Cardiac muscle cell (in vitro differentiated cells and primary cell): ENCODE measurements at regions not wholly inside any gene's neighbourhood (a gene's known extent, or its start where the extent isn't known, plus 50 kb on each side); places are given as distances from the start of the nearest gene placed in this dataset.

Experiments
- DNase-seq, 2 donors: peaks; one replicate each; pipeline versions ENCODE4 v3.0.0 to v3.0.0-alpha.2; 2010 to 2017; ENCODE audit warnings: low read depth in 1 of 2, low spot score in 1 of 2
- H3K27ac ChIP-seq: fragments of 200-600 bp; sonication (generic); 2 replicates; pipeline ENCODE4 v1.5.1; 2016
- H3K27me3 ChIP-seq: fragments of 200-600 bp; sonication (generic); 2 replicates; pipeline ENCODE4 v1.6.0; 2016; ENCODE audit warnings: control low read depth
- H3K36me3 ChIP-seq: fragments of 200-600 bp; sonication (generic); 2 replicates; pipeline ENCODE4 v1.5.1; 2016; ENCODE audit warnings: control low read depth
- H3K4me1 ChIP-seq: fragments of 200-600 bp; sonication (generic); 2 replicates; pipeline ENCODE4 v1.8.1; 2017; ENCODE audit warnings: low read depth, mild to moderate bottlenecking, mixed run types
- H3K4me3 ChIP-seq: fragments of 200-600 bp; sonication (generic); 2 replicates; pipeline ENCODE4 v1.5.1; 2016; ENCODE audit warnings: mild to moderate bottlenecking
- H3K9me3 ChIP-seq: fragments of 200-600 bp; sonication (generic); 2 replicates; pipeline ENCODE4 v1.5.1; 2017; ENCODE audit warnings: low read depth, mild to moderate bottlenecking, control low read depth
- CTCF ChIP-seq: IDR thresholded peaks from 2 replicates; pipeline ENCODE4 v1.5.1; 2012; ENCODE audit warnings: low read depth, mild to moderate bottlenecking, low read length

DNA sequence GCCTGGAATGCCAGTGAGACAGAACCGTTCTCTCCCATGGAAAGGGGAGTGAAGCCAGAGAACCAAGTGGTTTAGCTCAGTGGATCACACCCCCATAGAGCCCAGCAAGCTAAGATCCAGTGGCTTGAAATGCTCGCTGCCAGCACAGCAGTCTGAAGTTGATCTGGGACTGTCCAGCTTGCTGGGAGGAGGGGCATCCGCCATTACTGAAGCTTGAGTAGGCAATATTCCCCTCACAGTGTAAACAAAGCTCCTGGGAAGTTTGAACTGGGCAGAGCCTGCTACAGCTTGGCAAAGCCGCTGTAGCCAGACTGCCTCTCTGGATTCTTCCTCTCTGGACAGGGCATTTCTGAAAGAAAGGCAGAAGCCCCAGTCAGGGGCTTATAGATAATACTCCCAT is 374.3 kb upstream of the DCN start:
- Histone ChIP-seq H3K36me3 (no peaks in the 10 kb centered on the region), H3K27ac (no peak overlapping the region), H3K9me3 (no peaks in the 10 kb centered on the region), H3K4me3 (no peak overlapping the region), H3K4me1 (no peaks in the 10 kb centered on the region), H3K27me3 (no peaks in the 10 kb centered on the region)
- DNase-seq, result no peak
- TF ChIP-seq CTCF, result no peak

GRCh38 chr12:91555436-91556415 is 373.1 kb upstream of the DCN start:
- DNase-seq, result no peak
- Histone ChIP-seq H3K36me3 (no peaks in the 10 kb centered on the region), H3K9me3 (no peaks in the 10 kb centered on the region), H3K27ac (no peak overlapping the region), H3K4me3 (no peak overlapping the region), H3K4me1 (no peaks in the 10 kb centered on the region), H3K27me3 (no peaks in the 10 kb centered on the region)
- TF ChIP-seq CTCF, result no peak

GRCh38 chr12:91551927-91552326 is 369.3 kb upstream of the DCN start:
- no peak for TF ChIP-seq CTCF

GRCh38 chr12:91551242-91551641 is 368.6 kb upstream of the DCN start:
- Histone ChIP-seq H3K27ac (no peak overlapping the region), H3K4me3 (no peak overlapping the region), H3K27me3 (no peaks in the 10 kb centered on the region), H3K4me1 (no peaks in the 10 kb centered on the region), H3K36me3 (no peaks in the 10 kb centered on the region), H3K9me3 (no peaks in the 10 kb centered on the region)
- no peak for TF ChIP-seq CTCF
- DNase-seq, result no peak

More at GRCh38 chr12:91551927-91552326, 369.3 kb upstream of the DCN start:
- no peaks in the 10 kb centered on the region for H3K9me3 ChIP-seq
- no peak overlapping the region for H3K27ac ChIP-seq
- no peaks in the 10 kb centered on the region for H3K36me3 ChIP-seq
- no peak for DNase-seq
- H3K4me3 ChIP-seq, result no peak overlapping the region
- H3K27me3 ChIP-seq, result no peaks in the 10 kb centered on the region
- H3K4me1 ChIP-seq, result no peaks in the 10 kb centered on the region

GRCh38 chr12:91542666-91543065 is 360.0 kb upstream of the DCN start:
- DNase-seq, result no peak
- Histone ChIP-seq H3K27me3 (no peaks in the 10 kb centered on the region), H3K4me3 (no peak overlapping the region), H3K27ac (no peak overlapping the region), H3K36me3 (no peaks in the 10 kb centered on the region), H3K4me1 (no peaks in the 10 kb centered on the region), H3K9me3 (no peaks in the 10 kb centered on the region)
- no peak for TF ChIP-seq CTCF
